H9 (cell line): ENCODE measurements at regions not wholly inside any gene's neighbourhood (a gene's known extent, or its start where the extent isn't known, plus 50 kb on each side); places are given as distances from the start of the nearest gene placed in this dataset.

Experiments used
- DNase-seq: peaks from one replicate; pipeline ENCODE4 v3.0.0-alpha.2; 2017
- H2AFZ ChIP-seq: one replicate; pipeline ENCODE4 v1.6.1; 2013; ENCODE audit warnings: mild to moderate bottlenecking, low read length, control low read depth, moderate library complexity
- H2AK5ac ChIP-seq: 2 replicates; pipeline ENCODE4 v1.6.1; 2013; ENCODE audit warnings: low read length, control low read depth, mixed read lengths; ENCODE audit not compliant: insufficient read length
- H2BK120ac ChIP-seq: one replicate; pipeline ENCODE4 v1.6.1; 2013; ENCODE audit warnings: low read depth, mild to moderate bottlenecking, low read length, control low read depth, inconsistent platforms; ENCODE audit not compliant: poor library complexity, severe bottlenecking
- H2BK12ac ChIP-seq: 2 replicates; pipeline ENCODE4 v1.6.1; 2013; ENCODE audit warnings: low read length, control low read depth, mixed read lengths, low read depth; ENCODE audit not compliant: insufficient read length
- H2BK15ac ChIP-seq: 2 replicates; pipeline ENCODE4 v1.6.1; 2013; ENCODE audit warnings: low read depth, low read length, control low read depth
- H2BK20ac ChIP-seq: one replicate; pipeline ENCODE4 v1.6.1; 2013; ENCODE audit warnings: low read depth, mild to moderate bottlenecking, low read length, control low read depth, inconsistent platforms; ENCODE audit not compliant: poor library complexity, severe bottlenecking
- H2BK5ac ChIP-seq: 2 replicates; pipeline ENCODE4 v1.6.1; 2013; ENCODE audit warnings: low read length, control low read depth, mixed read lengths; ENCODE audit not compliant: insufficient read length
- H3K14ac ChIP-seq: 2 replicates; pipeline ENCODE4 v1.6.1; 2013; ENCODE audit warnings: low read length, control low read depth; ENCODE audit not compliant: insufficient read depth
- H3K18ac ChIP-seq: 2 replicates; pipeline ENCODE4 v1.6.1; 2013; ENCODE audit warnings: low read depth, mild to moderate bottlenecking, mixed read lengths, low read length, control low read depth; ENCODE audit not compliant: insufficient read length
- H3K23ac ChIP-seq: 2 replicates; pipeline ENCODE4 v1.6.1; 2013; ENCODE audit warnings: low read length, control low read depth, mixed read lengths, low read depth; ENCODE audit not compliant: insufficient read length
- H3K23me2 ChIP-seq: 2 replicates; pipeline ENCODE4 v1.6.1; 2013; ENCODE audit warnings: low read depth, mild to moderate bottlenecking, mixed read lengths, low read length, control low read depth; ENCODE audit not compliant: insufficient read length, poor library complexity, severe bottlenecking
- H3K27ac ChIP-seq: 2 replicates; pipeline ENCODE4 v1.5.1; 2013; ENCODE audit warnings: low read length, control low read depth, mixed read lengths, low read depth; ENCODE audit not compliant: insufficient read length
- H3K27me3 ChIP-seq: 2 replicates; pipeline ENCODE4 v1.6.1; 2013; ENCODE audit warnings: low read length, control low read depth, inconsistent platforms; ENCODE audit not compliant: insufficient read depth
- H3K4ac ChIP-seq: 2 replicates; pipeline ENCODE4 v1.6.1; 2013; ENCODE audit warnings: low read depth, mild to moderate bottlenecking, control low read depth, inconsistent platforms, low read length, moderate library complexity
- H3K4me1 ChIP-seq: 2 replicates; pipeline ENCODE4 v1.6.1; 2013; ENCODE audit warnings: low read length, control low read depth, inconsistent platforms; ENCODE audit not compliant: insufficient read depth
- H3K4me2 ChIP-seq: 2 replicates; pipeline ENCODE4 v1.6.1; 2013; ENCODE audit warnings: low read length, control low read depth, mixed read lengths; ENCODE audit not compliant: insufficient read length, insufficient read depth
- H3K56ac ChIP-seq: 2 replicates; pipeline ENCODE4 v1.6.1; 2013; ENCODE audit warnings: low read depth, mild to moderate bottlenecking, mixed read lengths, low read length, control low read depth; ENCODE audit not compliant: insufficient read length
- H3K79me1 ChIP-seq: 2 replicates; pipeline ENCODE4 v1.6.1; 2013; ENCODE audit warnings: low read depth, mild to moderate bottlenecking, moderate library complexity, low read length, control low read depth, inconsistent platforms; ENCODE audit not compliant: insufficient read depth, poor library complexity, severe bottlenecking
- H3K79me2 ChIP-seq: 2 replicates; pipeline ENCODE4 v1.6.1; 2013; ENCODE audit warnings: low read length, control low read depth, inconsistent platforms; ENCODE audit not compliant: insufficient read depth
- H3K9ac ChIP-seq: 2 replicates; pipeline ENCODE4 v1.6.1; 2013; ENCODE audit warnings: low read length, control low read depth, mixed read lengths; ENCODE audit not compliant: insufficient read length; ENCODE audit errors: extremely low read depth
- H3K9me3 ChIP-seq: one replicate; pipeline ENCODE4 v1.6.1; 2013; ENCODE audit warnings: low read depth, low read length, inconsistent platforms; ENCODE audit not compliant: control insufficient read depth
- H3T11ph ChIP-seq: one replicate; pipeline ENCODE4 v1.6.1; 2013; ENCODE audit warnings: mild to moderate bottlenecking, low read length, control low read depth, inconsistent platforms
- H4K20me1 ChIP-seq: one replicate; pipeline ENCODE4 v1.6.1; 2013; ENCODE audit not compliant: control insufficient read depth, insufficient read length, insufficient read depth
- H4K5ac ChIP-seq: 2 replicates; pipeline ENCODE4 v1.6.1; 2013; ENCODE audit warnings: low read depth, mild to moderate bottlenecking, mixed read lengths, low read length, control low read depth; ENCODE audit not compliant: insufficient read length
- H4K8ac ChIP-seq: replicated peaks from 2 replicates; pipeline ENCODE4 v1.6.1; 2013; ENCODE audit warnings: low read length, control low read depth, mixed read lengths, low read depth; ENCODE audit not compliant: insufficient read length
- H4K91ac ChIP-seq: 2 replicates; pipeline ENCODE4 v1.6.1; 2013; ENCODE audit warnings: low read depth, mild to moderate bottlenecking, moderate library complexity, mixed read lengths, low read length, control low read depth; ENCODE audit not compliant: insufficient read length
- H3K27ac Mint-ChIP-seq, 3 experiments: 2 replicates in 2 of 3; 3 replicates in 1 of 3; pipeline ENCODE4 v1.8.0; 2020 to 2021; ENCODE audit warnings: mixed read lengths in 3 of 3, mild to moderate bottlenecking in 1 of 3, moderate library complexity in 1 of 3
- H3K27me3 Mint-ChIP-seq: 2 replicates; pipeline ENCODE4 v1.8.0; 2021; ENCODE audit warnings: low read depth, mild to moderate bottlenecking, moderate library complexity, mixed read lengths
- H3K36me3 Mint-ChIP-seq, 3 experiments: 2 replicates in 2 of 3; 3 replicates in 1 of 3; pipeline ENCODE4 v1.8.0; 2020 to 2021; ENCODE audit warnings: low read depth in 3 of 3, mixed read lengths in 3 of 3; ENCODE audit not compliant: insufficient read depth in 1 of 3
- H3K4me1 Mint-ChIP-seq, 2 experiments: 2 replicates each; pipeline ENCODE4 v1.8.0; 2020; ENCODE audit warnings: mixed read lengths in 2 of 2
- H3K4me3 Mint-ChIP-seq, 2 experiments: 2 replicates in 1 of 2; 3 replicates in 1 of 2; pipeline ENCODE4 v1.8.0; 2020 to 2021; ENCODE audit warnings: mild to moderate bottlenecking in 2 of 2, mixed read lengths in 2 of 2, moderate library complexity in 1 of 2
- H3K9me3 Mint-ChIP-seq, 2 experiments: 2 replicates in 1 of 2; 3 replicates in 1 of 2; pipeline ENCODE4 v1.8.0; 2020; ENCODE audit warnings: mild to moderate bottlenecking in 2 of 2, mixed read lengths in 2 of 2, moderate library complexity in 1 of 2
- CTCF ChIP-seq: fragments of 200-600 bp; sonication (generic); conservative IDR thresholded peaks from 3 replicates; pipeline ENCODE4 v1.8.0; 2021; ENCODE audit warnings: antibody characterized with exemption, mild to moderate bottlenecking
- WGBS: extraction: QIAGEN DNeasy Blood & Tissue Kit; methylation state at CpG from one replicate; pipeline ENCODE4 v1.1.7; 2013; ENCODE audit warnings: missing lambda C conversion rate, low lambda C conversion rate, mixed read lengths; ENCODE audit not compliant: insufficient read length; ENCODE audit errors: extremely low coverage; 5-methylcytosine and 5-hydroxymethylcytosine counted together

- TF ChIP-seq CTCF: no peak
- H3K4me2 ChIP-seq: no peak overlapping the region
Observed at GRCh38 chr9:102778746-102779145, 216.4 kb upstream of the CYLC2 start.

More at GRCh38 chr9:102778746-102779145, 216.4 kb upstream of the CYLC2 start:
- H4K20me1 ChIP-seq: no peaks in the 10 kb centered on the region
- H2BK20ac ChIP-seq: no peak overlapping the region
- no peak overlapping the region for H3K56ac ChIP-seq
- no peaks in the 10 kb centered on the region for H3K79me1 ChIP-seq
- Mint-ChIP-seq H3K4me1 (no peaks in the 10 kb centered on the region), H3K4me3 (no peak overlapping the region), H3K27me3 (no peaks in the 10 kb centered on the region), H3K36me3 (no peaks in the 10 kb centered on the region; a peak in 1 of 7 replicates), H3K27ac (no peak overlapping the region), H3K9me3 (no peaks in the 10 kb centered on the region)
- H2AFZ ChIP-seq: no peak overlapping the region
- no peaks in the 10 kb centered on the region for H3K27me3 ChIP-seq
- no peak overlapping the region for H3K4ac ChIP-seq
- H3K23ac ChIP-seq: no peak overlapping the region
- no peak overlapping the region for H3T11ph ChIP-seq
- H2BK5ac ChIP-seq: no peak overlapping the region
- H3K23me2 ChIP-seq: no peaks in the 10 kb centered on the region
- H3K18ac ChIP-seq: no peak overlapping the region
- no peak overlapping the region for H3K9ac ChIP-seq
- no peaks in the 10 kb centered on the region for H3K79me2 ChIP-seq
- H2BK120ac ChIP-seq: no peak overlapping the region
- no CpG with 5 or more reads among the region's 4 CpGs for WGBS
- DNase-seq: no peak
- H2BK15ac ChIP-seq: no peak overlapping the region
- H3K27ac ChIP-seq: no peak overlapping the region
- no peak overlapping the region for H2AK5ac ChIP-seq
- H3K4me1 ChIP-seq: no peaks in the 10 kb centered on the region
- H2BK12ac ChIP-seq: no peak overlapping the region
- no peaks in the 10 kb centered on the region for H3K9me3 ChIP-seq
- no peak overlapping the region for H3K14ac ChIP-seq
- H4K5ac ChIP-seq: no peak overlapping the region
- no peak overlapping the region for H4K8ac ChIP-seq
- no peak overlapping the region for H4K91ac ChIP-seq
